Uterus (tissue), 3 donors: ENCODE measurements at regions not wholly inside any gene's neighbourhood (a gene's known extent, or its start where the extent isn't known, plus 50 kb on each side); places are given as distances from the start of the nearest gene placed in this dataset.

Experiments used
- DNase-seq, 2 donors: peaks; one replicate each; pipeline ENCODE4 v3.0.0-alpha.2; 2019 to 2020
- H3K27ac ChIP-seq, 2 donors: fragments of 200-600 bp; sonication (generic); 1 replicate in 1 of 2; 2 replicates in 1 of 2; pipeline ENCODE4 v1.5.1; 2016 to 2018
- H3K27me3 ChIP-seq, 2 donors: fragments of 200-600 bp; sonication (generic); one replicate each; pipeline ENCODE4 v1.5.1; 2018 to 2019; ENCODE audit warnings: control low read depth in 1 of 2
- H3K36me3 ChIP-seq, 2 donors: fragments of 200-600 bp; sonication (generic); one replicate each; pipeline ENCODE4 v1.5.1; 2019; ENCODE audit warnings: control low read depth in 1 of 2
- H3K4me1 ChIP-seq, 2 donors: fragments of 200-600 bp; sonication (generic); one replicate each; pipeline ENCODE4 v1.5.1; 2018 to 2019; ENCODE audit warnings: control low read depth in 1 of 2
- H3K4me3 ChIP-seq, 2 donors: fragments of 200-600 bp; sonication (generic); 1 replicate in 1 of 2; 2 replicates in 1 of 2; pipeline ENCODE4 v1.5.1; 2018 to 2019; ENCODE audit warnings: mild to moderate bottlenecking in 1 of 2
- H3K9me3 ChIP-seq, 2 donors: fragments of 200-600 bp; sonication (generic); one replicate each; pipeline ENCODE4 v1.5.1; 2019; ENCODE audit warnings: control low read depth in 1 of 2
- CTCF ChIP-seq, 4 experiments: fragments of 200-600 bp in 2 of 4; fragments of 450-650 bp in 2 of 4; sonication (generic) in 2 of 4; IDR thresholded peaks; one replicate each; pipeline ENCODE4 v1.5.1; 2016 to 2019; ENCODE audit warnings: antibody characterized with exemption in 4 of 4, mild to moderate bottlenecking in 2 of 4, moderate library complexity in 1 of 4
- POLR2A ChIP-seq, 2 donors: fragments of 450-650 bp; IDR thresholded peaks; one replicate each; pipeline ENCODE4 v1.6.1; 2016; ENCODE audit warnings: antibody characterized with exemption in 2 of 2, mild to moderate bottlenecking in 1 of 2, moderate library complexity in 1 of 2
- intact Hi-C: fragments of 100-400 bp; cut with DNase I; formaldehyde crosslinking; loops from one replicate; pipeline ENCODE4 v1.15.1; 2023; ENCODE audit warnings: low total_unique reads
- donor health status: DM: yes; HTN: yes; CAD: no.

DNA sequence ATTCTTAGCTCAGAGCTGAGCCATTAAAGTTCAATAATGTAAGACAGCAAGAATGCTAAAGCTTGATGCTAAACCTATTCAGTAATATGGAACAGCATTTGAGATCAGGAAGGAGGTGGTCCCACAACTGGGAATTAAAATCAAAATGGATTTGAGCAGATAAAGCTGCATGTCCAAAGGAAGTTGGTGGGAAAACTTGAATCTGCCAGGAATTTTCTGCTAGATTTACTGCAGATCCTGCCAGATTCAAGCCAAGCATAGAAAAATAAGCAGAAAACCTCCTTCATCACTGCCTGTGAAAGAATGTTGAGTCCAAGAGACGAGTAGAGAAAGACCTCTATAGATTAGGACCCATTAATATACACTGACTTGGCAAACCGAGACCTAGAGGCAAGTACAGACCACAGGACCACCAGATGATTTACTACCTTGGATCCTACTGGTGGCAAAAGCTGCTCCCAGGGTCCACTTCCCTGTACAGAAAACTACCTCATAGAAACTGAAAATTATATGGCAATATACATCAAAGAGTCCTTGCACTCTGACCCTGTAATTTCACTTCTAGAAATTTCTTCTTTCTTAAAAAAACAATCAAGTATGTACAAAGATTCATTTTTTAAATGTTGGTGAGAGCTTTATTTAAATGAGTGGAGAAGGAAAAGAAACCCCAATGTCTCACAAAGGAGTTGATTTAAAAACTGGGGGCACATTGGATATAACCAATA is 263.2 kb downstream of the DAD1 start:
- Histone ChIP-seq H3K4me1 (no peaks in the 10 kb centered on the region), H3K9me3 (no peaks in the 10 kb centered on the region), H3K27me3 (no peaks in the 10 kb centered on the region), H3K27ac (no peak overlapping the region), H3K36me3 (no peaks in the 10 kb centered on the region), H3K4me3 (no peak overlapping the region)
- intact Hi-C loops: no loop called here
- no peak for DNase-seq
- no peak for TF ChIP-seq CTCF (IDR thresholded peaks at IDR 0.05)
- no peak for TF ChIP-seq POLR2A (IDR thresholded peaks at IDR 0.05)

- H3K9me3 ChIP-seq: no peaks in the 10 kb centered on the region
- DNase-seq: no peak
- no peaks in the 10 kb centered on the region for H3K27me3 ChIP-seq
- intact Hi-C loops: no loop called here
- H3K36me3 ChIP-seq: no peaks in the 10 kb centered on the region
- no peak overlapping the region for H3K27ac ChIP-seq
- TF ChIP-seq POLR2A (IDR thresholded peaks at IDR 0.05) (no peak), CTCF (IDR thresholded peaks at IDR 0.05) (no peak)
- H3K4me3 ChIP-seq: no peak overlapping the region
- H3K4me1 ChIP-seq: no peaks in the 10 kb centered on the region
Measured at GRCh38 chr14:22320362-22320750, 268.7 kb downstream of the DAD1 start.

- no peaks in the 10 kb centered on the region for H3K4me1 ChIP-seq
Measured at GRCh38 chr14:22319526-22320361, 269.3 kb downstream of the DAD1 start.

DNA sequence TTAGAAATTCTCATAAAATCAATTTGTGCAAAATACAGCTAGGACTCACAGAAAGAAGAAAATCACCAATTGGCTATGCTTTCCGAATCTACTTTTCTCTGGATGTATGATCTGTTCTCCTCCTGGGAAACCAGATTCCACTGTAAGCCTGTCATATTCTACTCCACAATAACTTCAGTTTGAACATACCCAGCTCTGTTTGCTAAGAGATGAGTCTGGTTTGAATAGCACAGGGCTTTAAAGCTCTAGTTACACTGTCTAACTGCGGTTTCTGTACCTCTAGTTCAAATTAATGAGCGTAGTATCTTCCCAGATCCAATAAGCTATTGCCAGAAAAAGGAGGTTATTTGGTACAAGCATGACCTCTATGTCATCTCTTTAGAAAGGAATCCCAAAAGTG is 270.1 kb downstream of the DAD1 start:
- no peaks in the 10 kb centered on the region for H3K4me1 ChIP-seq
- intact Hi-C loops: loop anchor here (10.0 kb wide), 1 partner anchor 56 kb away; no protein-coding TSS in a partner anchor

More at GRCh38 chr14:22319526-22320361, 269.3 kb downstream of the DAD1 start:
- peak; percentile 59 to 71 (median 62) for TF ChIP-seq CTCF (IDR thresholded peaks at IDR 0.05)
- TF ChIP-seq POLR2A (IDR thresholded peaks at IDR 0.05): no peak
- H3K36me3 ChIP-seq: no peaks in the 10 kb centered on the region
- H3K4me3 ChIP-seq: no peak overlapping the region
- no peaks in the 10 kb centered on the region for H3K27me3 ChIP-seq
- intact Hi-C loops: loop anchor here (10.0 kb wide), 1 partner anchor 55 kb away; no protein-coding TSS in a partner anchor
- peak; percentile 41 to 57 for DNase-seq
- H3K27ac ChIP-seq: no peak overlapping the region
- H3K9me3 ChIP-seq: no peaks in the 10 kb centered on the region

More for the DNA sequence above, 270.1 kb downstream of the DAD1 start:
- Histone ChIP-seq H3K9me3 (no peaks in the 10 kb centered on the region), H3K4me3 (no peak overlapping the region), H3K36me3 (no peaks in the 10 kb centered on the region), H3K27me3 (no peaks in the 10 kb centered on the region), H3K27ac (no peak overlapping the region)
- TF ChIP-seq POLR2A (IDR thresholded peaks at IDR 0.05) (no peak), CTCF (IDR thresholded peaks at IDR 0.05) (no peak)
- DNase-seq: no peak
